Kidney epithelial cell (primary cell): ENCODE measurements at regions not wholly inside any gene's neighbourhood (a gene's known extent, or its start where the extent isn't known, plus 50 kb on each side); places are given as distances from the start of the nearest gene placed in this dataset.

Source experiments
- DNase-seq: peaks from one replicate; pipeline ENCODE4 v3.0.0-alpha.2; 2010; ENCODE audit warnings: low read depth
- H3K27me3 ChIP-seq: 2 replicates; pipeline ENCODE4 v1.6.0; 2011; ENCODE audit warnings: low read length; ENCODE audit not compliant: control insufficient read depth, insufficient read depth
- H3K36me3 ChIP-seq: 2 replicates; pipeline ENCODE4 v1.5.1; 2011; ENCODE audit warnings: low read length; ENCODE audit not compliant: control insufficient read depth, insufficient read depth
- H3K4me3 ChIP-seq: 2 replicates; pipeline ENCODE4 v1.5.1; 2011; ENCODE audit warnings: low read depth, mild to moderate bottlenecking, control low read depth, low read length
- TF ChIP-seq, protein P1 (sequence below): IDR thresholded peaks from 2 replicates; pipeline ENCODE4 v1.5.1; 2011; ENCODE audit warnings: mild to moderate bottlenecking, moderate library complexity, low read length, control low read depth, inconsistent platforms; ENCODE audit not compliant: insufficient read depth, poor library complexity, severe bottlenecking

DNA sequence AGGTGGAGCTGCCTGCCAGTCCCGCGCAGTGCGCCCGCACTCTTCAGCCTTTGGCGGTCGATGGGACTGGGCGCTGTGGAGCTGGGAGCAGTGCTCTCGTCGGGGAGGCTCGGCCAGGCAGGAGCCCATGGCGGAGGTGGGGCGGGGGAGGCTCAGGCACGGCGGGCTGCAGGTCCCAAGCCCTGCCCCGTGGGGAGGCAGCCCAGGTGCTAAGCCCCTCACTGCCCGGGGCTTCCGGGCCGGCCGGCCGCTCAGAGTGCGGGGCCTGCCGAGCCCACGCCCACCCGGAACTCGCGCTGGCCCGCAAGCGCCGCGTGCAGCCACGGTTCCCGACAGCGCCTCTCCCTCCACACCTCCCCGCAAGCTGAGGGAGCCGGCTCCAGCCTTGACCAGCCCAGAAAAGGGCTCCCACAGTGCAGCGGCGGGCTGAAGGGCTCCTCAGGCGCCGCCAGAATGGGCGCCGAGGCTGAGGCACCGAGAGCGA, 316.4 kb downstream of the RND3 start:
- no peak overlapping the region for H3K4me3 ChIP-seq
- no peak for DNase-seq
- no peaks in the 10 kb centered on the region for H3K27me3 ChIP-seq
- no peaks in the 10 kb centered on the region for H3K36me3 ChIP-seq
- TF ChIP-seq, protein P1, sequence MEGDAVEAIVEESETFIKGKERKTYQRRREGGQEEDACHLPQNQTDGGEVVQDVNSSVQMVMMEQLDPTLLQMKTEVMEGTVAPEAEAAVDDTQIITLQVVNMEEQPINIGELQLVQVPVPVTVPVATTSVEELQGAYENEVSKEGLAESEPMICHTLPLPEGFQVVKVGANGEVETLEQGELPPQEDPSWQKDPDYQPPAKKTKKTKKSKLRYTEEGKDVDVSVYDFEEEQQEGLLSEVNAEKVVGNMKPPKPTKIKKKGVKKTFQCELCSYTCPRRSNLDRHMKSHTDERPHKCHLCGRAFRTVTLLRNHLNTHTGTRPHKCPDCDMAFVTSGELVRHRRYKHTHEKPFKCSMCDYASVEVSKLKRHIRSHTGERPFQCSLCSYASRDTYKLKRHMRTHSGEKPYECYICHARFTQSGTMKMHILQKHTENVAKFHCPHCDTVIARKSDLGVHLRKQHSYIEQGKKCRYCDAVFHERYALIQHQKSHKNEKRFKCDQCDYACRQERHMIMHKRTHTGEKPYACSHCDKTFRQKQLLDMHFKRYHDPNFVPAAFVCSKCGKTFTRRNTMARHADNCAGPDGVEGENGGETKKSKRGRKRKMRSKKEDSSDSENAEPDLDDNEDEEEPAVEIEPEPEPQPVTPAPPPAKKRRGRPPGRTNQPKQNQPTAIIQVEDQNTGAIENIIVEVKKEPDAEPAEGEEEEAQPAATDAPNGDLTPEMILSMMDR = no peak

DNA sequence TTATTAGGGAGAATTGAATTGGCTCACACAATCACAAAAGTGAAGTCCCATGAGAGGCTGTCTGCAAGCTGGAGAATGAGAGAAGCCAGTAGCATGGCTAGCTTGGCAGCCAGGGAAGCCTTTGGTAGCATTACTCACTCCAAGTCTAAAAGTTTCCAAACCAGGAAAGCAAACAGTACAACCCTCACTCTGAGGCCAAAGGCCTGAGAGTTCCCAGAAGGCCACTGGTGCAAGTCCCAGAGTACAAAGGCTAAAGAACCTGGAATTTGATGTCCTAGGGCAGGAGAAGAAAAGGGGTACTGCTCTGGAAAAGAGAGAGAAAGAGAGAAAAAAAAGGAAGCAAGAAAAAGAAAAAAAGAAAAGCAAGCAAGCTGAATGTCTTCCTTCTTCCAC, 318.2 kb downstream of the RND3 start:
- no peak for DNase-seq

DNA sequence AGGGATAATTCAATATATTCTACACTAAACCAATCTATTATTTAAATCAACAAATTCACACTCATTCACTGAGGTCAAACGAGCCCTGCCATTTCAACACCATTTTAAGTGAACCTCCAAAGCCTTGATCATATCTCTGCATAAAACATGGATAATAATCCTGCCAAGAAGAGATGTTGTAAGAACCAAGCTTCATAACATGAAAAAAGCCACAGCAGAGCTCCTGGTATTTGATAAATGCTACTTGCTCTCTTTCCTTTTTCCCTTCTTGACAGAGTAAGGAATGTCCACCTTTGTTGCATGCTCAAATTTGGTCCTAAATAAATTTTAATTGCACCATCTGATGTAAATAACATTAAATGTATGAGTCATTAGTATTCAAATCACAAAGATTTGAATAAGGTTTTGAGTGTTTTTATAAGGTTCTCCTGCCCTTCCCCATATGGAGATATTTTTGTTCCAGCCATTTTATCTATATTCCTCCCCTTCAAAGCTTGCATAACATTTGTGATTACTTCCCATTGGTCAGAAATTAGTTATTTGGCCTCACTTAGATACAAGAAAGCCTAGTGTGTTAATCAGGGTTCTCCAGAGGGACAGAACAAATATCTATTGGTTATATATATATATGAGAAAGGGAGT, 318.8 kb downstream of the RND3 start:
- DNase-seq = no peak
- Histone ChIP-seq H3K27me3 (no peaks in the 10 kb centered on the region), H3K36me3 (no peaks in the 10 kb centered on the region), H3K4me3 (no peak overlapping the region)
- TF ChIP-seq, protein P1 = no peak

More for the DNA sequence above, 318.2 kb downstream of the RND3 start:
- Histone ChIP-seq H3K4me3 (no peak overlapping the region), H3K36me3 (no peaks in the 10 kb centered on the region), H3K27me3 (no peaks in the 10 kb centered on the region)
- TF ChIP-seq, protein P1 = no peak

DNA sequence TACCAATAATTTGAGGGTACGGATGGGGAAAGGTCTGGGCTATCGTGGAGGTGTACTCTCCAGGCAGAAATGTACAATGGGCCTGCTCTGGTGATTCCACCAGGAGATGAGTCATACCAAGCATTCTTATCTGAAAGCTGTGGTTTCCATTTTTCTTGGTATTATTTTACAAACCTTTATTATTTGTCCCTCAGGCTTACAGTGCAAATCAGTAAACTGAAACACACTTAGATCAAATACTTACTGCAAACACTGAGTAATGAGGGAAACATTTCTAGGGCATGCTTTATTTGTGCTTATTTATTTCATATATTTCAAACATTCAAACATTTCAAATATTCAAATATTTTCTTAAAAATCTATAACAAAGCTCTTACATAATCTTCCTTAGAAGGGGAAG, 319.8 kb downstream of the RND3 start:
- DNase-seq = peak; percentile 25
- no peaks in the 10 kb centered on the region for H3K36me3 ChIP-seq
- no peaks in the 10 kb centered on the region for H3K27me3 ChIP-seq
- no peak overlapping the region for H3K4me3 ChIP-seq
- TF ChIP-seq, protein P1 = no peak

DNA sequence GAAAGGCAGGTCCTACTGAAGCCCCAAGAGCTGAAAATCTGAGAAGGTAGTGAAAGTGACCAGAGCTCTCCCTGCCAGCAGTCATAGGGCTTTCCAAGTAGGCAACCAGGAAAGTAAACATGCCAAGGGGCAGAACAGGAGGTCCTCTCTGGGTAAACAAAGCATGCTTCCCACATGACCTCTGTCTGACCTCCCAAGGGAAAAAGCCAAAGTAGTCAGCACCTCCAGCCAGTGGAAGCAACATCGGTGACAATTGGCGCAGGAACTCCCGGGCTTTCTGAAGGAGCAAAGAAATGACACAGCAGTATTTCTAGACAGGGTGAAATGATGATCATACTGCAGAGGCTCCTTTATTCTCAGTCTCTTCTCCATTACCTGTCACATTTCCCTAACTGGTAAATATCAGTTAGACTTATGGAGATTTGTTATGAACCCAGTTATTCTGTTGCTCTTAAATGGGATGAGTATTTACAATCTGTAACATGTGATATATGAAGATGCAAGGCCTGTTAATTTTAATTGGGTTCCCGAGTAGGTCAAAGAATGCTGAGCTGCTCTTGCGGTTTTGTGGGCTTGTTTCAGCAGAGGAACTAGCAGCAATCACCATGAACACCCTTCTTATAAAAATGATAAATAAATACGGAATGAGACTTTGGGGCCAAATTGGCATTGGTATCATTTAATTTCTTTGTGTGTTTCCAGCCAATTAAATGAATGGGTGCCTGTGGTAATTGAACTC, 321.0 kb downstream of the RND3 start:
- Histone ChIP-seq H3K4me3 (no peak overlapping the region), H3K36me3 (no peaks in the 10 kb centered on the region), H3K27me3 (no peaks in the 10 kb centered on the region)
- no peak for DNase-seq
- TF ChIP-seq, protein P1 = no peak
